ENCODE measurements at regions not wholly inside any gene's neighbourhood (a gene's known extent, or its start where the extent isn't known, plus 50 kb on each side); places are given as distances from the start of the nearest gene placed in this dataset.

DNA sequence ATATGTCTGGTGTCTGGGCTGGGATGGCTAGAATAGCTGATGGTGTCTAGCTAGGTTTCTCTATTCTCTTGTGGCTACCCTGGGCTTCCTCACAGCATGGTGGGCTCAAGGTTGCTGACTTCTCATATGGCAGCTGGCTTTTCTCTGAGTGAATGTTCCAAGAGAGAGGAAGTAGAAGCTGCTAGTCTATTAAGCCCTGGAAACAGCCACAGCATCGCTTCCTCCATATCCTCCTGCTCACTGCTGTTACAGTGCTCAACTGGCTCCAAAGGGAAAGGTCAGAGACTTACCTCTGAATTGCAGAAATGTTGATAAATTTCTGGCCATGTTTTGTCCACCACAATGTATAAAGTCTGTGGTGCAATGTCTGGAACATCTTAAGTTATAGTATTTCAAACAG, 299.9 kb upstream of the ADAMTS9 start:
- TF ChIP-seq, protein P1, sequence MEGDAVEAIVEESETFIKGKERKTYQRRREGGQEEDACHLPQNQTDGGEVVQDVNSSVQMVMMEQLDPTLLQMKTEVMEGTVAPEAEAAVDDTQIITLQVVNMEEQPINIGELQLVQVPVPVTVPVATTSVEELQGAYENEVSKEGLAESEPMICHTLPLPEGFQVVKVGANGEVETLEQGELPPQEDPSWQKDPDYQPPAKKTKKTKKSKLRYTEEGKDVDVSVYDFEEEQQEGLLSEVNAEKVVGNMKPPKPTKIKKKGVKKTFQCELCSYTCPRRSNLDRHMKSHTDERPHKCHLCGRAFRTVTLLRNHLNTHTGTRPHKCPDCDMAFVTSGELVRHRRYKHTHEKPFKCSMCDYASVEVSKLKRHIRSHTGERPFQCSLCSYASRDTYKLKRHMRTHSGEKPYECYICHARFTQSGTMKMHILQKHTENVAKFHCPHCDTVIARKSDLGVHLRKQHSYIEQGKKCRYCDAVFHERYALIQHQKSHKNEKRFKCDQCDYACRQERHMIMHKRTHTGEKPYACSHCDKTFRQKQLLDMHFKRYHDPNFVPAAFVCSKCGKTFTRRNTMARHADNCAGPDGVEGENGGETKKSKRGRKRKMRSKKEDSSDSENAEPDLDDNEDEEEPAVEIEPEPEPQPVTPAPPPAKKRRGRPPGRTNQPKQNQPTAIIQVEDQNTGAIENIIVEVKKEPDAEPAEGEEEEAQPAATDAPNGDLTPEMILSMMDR (IDR thresholded peaks at IDR 0.05; ENCODE audit: insufficient read depth, low read depth, low read length), result no peak
- no peak for TF ChIP-seq EZH2 (IDR thresholded peaks at IDR 0.05; ENCODE audit: insufficient read depth, low read length)
